OCI-LY3 (cell line): ENCODE measurements at regions not wholly inside any gene's neighbourhood (a gene's known extent, or its start where the extent isn't known, plus 50 kb on each side); places are given as distances from the start of the nearest gene placed in this dataset.

ENCODE experiments used
- CTCF ChIP-seq: fragments of 200-600, 300-600 bp; sonication (generic); IDR thresholded peaks from 2 replicates; pipeline ENCODE4 v1.5.1; 2014; ENCODE audit warnings: antibody characterized with exemption, low read length, low read depth
- EZH2phosphoT487 ChIP-seq: fragments of 200-600 bp; shearing (Covaris generic); IDR thresholded peaks from 2 replicates; pipeline ENCODE4 v1.6.1; 2018; ENCODE audit warnings: antibody characterized with exemption, mixed run types, low read depth

DNA sequence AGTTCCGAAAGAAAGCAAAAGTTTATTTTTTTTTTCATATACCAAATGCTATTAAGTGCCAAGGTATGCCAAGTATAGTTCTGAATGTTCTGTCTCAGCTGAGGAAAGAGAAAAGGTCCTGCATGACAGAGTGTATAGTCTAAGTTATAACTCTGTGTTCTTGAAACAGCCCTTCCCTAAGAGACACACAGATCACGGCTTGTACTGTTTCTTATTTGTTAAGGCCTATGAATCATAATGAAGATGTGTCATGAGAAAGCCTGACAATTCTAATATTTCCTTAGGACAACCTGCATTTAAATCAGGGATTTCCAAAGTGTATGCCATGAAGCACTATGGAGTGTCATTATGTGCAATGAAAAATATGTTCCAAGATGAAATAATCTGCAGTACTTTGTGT, 538.7 kb upstream of the CDH4 start:
- TF ChIP-seq CTCF (no peak), EZH2phosphoT487 (no peak)
